Breast epithelium (tissue), 4 donors: ENCODE measurements at regions not wholly inside any gene's neighbourhood (a gene's known extent, or its start where the extent isn't known, plus 50 kb on each side); places are given as distances from the start of the nearest gene placed in this dataset.

Source experiments
- DNase-seq, 2 donors: peaks; one replicate each; pipeline ENCODE4 v3.0.0-alpha.2; 2019; ENCODE audit warnings: low spot score in 2 of 2
- H3K27ac ChIP-seq, 2 donors: fragments of 200-600 bp; sonication (generic) in 1 of 2; one replicate each; pipeline ENCODE4 v1.5.1; 2016 to 2019; ENCODE audit warnings: mild to moderate bottlenecking in 1 of 2
- H3K27me3 ChIP-seq, 2 donors: fragments of 200-600 bp; sonication (generic) in 1 of 2; one replicate each; pipeline versions ENCODE4 v1.5.1 to v1.6.0; 2017 to 2019; ENCODE audit warnings: control low read depth in 1 of 2, mild to moderate bottlenecking in 1 of 2
- H3K36me3 ChIP-seq: fragments of 200-600 bp; one replicate; pipeline ENCODE4 v1.5.1; 2019
- H3K4me1 ChIP-seq, 2 donors: fragments of 200-600 bp; sonication (generic); one replicate each; pipeline ENCODE4 v1.5.1; 2016 to 2019; ENCODE audit warnings: control low read depth in 1 of 2
- H3K4me3 ChIP-seq, 3 donors: fragments of 200-600 bp; sonication (generic); 1 replicate in 2 of 3; 2 replicates in 1 of 3; pipeline ENCODE4 v1.5.1; 2016 to 2019; ENCODE audit warnings: mild to moderate bottlenecking in 3 of 3, moderate library complexity in 2 of 3
- H3K9me3 ChIP-seq, 2 donors: fragments of 200-600 bp; sonication (generic) in 1 of 2; one replicate each; pipeline ENCODE4 v1.5.1; 2016 to 2019; ENCODE audit warnings: control low read depth in 1 of 2
- POLR2A ChIP-seq: fragments of 450-650 bp; IDR thresholded peaks from one replicate; pipeline ENCODE4 v1.6.1; 2016; ENCODE audit warnings: antibody characterized with exemption, mild to moderate bottlenecking, moderate library complexity
- POLR2AphosphoS5 ChIP-seq, 3 donors: sonication (generic); formaldehyde crosslinking; IDR thresholded peaks; one replicate each; pipeline ENCODE4 v1.6.1; 2017; ENCODE audit warnings: antibody characterized with exemption in 3 of 3
- intact Hi-C: fragments of 100-400 bp; cut with DNase I; formaldehyde crosslinking; loops from one replicate; pipeline ENCODE4 v1.15.1; 2023; ENCODE audit warnings: low total_unique reads
- TF ChIP-seq, protein P1 (sequence below), 3 donors: fragments of 450-650 bp; IDR thresholded peaks; one replicate each; pipeline ENCODE4 v1.5.1; 2016 to 2017; ENCODE audit warnings: antibody characterized with exemption in 3 of 3, mild to moderate bottlenecking in 3 of 3, moderate library complexity in 3 of 3

DNA sequence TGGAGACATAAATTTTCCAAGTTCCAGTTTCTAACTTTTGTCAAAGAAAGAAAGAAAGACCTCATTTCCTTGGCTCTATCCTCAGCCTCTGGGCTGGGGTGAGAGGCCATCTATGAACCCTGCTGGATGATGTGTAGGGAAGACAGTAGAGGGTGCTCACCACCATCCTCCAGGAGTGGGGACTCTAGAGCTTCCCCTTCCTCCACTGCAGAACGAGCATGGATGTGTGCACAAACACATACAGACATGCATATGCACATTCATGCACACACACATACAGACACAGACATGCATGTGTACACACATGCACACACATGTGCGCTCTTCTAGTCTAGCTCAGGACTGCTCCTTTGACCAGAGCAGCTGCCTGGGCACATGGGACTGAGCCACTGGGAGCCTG is 565.8 kb downstream of the BUD13 start:
- TF ChIP-seq POLR2AphosphoS5 (IDR thresholded peaks at IDR 0.05) = no peak
- TF ChIP-seq, protein P1, sequence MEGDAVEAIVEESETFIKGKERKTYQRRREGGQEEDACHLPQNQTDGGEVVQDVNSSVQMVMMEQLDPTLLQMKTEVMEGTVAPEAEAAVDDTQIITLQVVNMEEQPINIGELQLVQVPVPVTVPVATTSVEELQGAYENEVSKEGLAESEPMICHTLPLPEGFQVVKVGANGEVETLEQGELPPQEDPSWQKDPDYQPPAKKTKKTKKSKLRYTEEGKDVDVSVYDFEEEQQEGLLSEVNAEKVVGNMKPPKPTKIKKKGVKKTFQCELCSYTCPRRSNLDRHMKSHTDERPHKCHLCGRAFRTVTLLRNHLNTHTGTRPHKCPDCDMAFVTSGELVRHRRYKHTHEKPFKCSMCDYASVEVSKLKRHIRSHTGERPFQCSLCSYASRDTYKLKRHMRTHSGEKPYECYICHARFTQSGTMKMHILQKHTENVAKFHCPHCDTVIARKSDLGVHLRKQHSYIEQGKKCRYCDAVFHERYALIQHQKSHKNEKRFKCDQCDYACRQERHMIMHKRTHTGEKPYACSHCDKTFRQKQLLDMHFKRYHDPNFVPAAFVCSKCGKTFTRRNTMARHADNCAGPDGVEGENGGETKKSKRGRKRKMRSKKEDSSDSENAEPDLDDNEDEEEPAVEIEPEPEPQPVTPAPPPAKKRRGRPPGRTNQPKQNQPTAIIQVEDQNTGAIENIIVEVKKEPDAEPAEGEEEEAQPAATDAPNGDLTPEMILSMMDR (IDR thresholded peaks at IDR 0.05) = no peak
- TF ChIP-seq POLR2A = no peak
- no peak for DNase-seq
- H3K27ac ChIP-seq = no peak overlapping the region
- H3K27me3 ChIP-seq = peaks cover 0 to 5% of the 10 kb centered on the region in 2 donors
- no peaks in the 10 kb centered on the region for H3K9me3 ChIP-seq
- no peak overlapping the region for H3K4me3 ChIP-seq
- intact Hi-C loops = no loop called here
- H3K4me1 ChIP-seq = no peaks in the 10 kb centered on the region
- H3K36me3 ChIP-seq = no peaks in the 10 kb centered on the region

DNA sequence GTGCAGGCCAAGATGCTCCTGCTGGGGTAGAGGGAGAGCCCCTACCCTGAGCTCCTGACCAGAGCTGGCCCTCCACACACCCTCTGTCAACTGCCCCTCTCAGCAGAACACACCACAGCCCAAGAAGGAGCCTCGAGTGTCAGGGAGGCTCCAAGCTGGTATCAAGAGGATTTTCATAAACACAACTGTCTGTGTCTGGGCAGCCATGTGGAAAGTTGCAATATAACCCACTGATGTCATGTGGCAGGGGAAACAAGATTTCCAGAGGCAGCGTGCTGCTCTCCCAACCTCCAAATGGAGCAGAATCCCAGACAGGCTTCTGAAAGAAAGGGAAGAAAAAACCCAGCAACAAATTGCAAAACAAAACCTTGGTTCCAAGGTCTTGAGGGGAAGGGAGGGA is 569.9 kb downstream of the BUD13 start:
- TF ChIP-seq POLR2A (no peak), POLR2AphosphoS5 (IDR thresholded peaks at IDR 0.05) (no peak)
- TF ChIP-seq, protein P1 (IDR thresholded peaks at IDR 0.05) = no peak
- no peak overlapping the region for H3K4me3 ChIP-seq
- DNase-seq = no peak
- H3K9me3 ChIP-seq = no peaks in the 10 kb centered on the region
- no peaks in the 10 kb centered on the region for H3K4me1 ChIP-seq
- no peaks in the 10 kb centered on the region for H3K27me3 ChIP-seq
- no peaks in the 10 kb centered on the region for H3K36me3 ChIP-seq
- intact Hi-C loops = no loop called here
- H3K27ac ChIP-seq = no peak overlapping the region

DNA sequence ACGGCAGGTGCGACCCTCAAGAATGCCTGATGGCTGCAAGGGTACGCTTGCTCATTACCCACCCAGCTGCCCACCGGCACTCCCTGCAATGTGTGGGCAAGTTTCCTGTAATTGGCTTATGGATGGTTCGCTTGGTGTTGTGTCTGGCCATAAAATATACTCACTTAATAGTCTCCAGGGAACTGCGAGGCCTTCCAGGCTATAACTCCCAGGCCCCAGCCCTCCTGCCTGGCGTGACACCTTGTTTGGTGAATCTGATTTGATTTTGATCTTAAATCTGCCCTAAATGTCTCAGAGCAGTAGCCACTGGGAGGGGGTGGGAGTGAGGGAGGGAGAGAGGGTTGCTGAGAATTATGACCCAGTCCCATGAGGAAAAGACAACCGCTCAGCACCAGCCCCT is 572.2 kb downstream of the BUD13 start:
- no peak for TF ChIP-seq POLR2A
- no peak for TF ChIP-seq POLR2AphosphoS5 (IDR thresholded peaks at IDR 0.05)
- TF ChIP-seq, protein P1 (IDR thresholded peaks at IDR 0.05) = no peak
- no peak overlapping the region for H3K27ac ChIP-seq
- H3K9me3 ChIP-seq = no peaks in the 10 kb centered on the region
- DNase-seq = no peak
- H3K4me3 ChIP-seq = no peak overlapping the region
- no peaks in the 10 kb centered on the region for H3K27me3 ChIP-seq
- H3K36me3 ChIP-seq = no peaks in the 10 kb centered on the region
- intact Hi-C loops = no loop called here
- no peaks in the 10 kb centered on the region for H3K4me1 ChIP-seq

DNA sequence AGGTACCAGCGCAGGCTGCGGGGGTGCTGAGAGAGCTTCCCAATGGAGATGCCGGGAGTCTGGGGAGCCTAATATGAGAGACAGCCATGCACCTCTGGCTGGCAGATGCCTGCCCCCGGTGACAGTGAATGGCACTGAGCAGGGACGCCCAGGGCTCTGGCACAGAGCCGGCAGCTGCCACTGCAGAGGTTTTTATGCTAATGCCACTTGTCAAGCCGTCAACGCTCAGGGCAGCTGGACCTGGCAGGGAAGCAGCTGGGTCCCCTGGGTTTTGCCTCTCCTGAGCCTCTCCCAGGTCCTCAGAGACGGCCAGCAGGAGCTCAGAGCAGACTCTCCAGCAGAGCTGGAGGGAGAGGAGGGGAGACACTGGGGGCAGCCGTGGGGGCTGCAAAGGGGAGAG is 573.6 kb downstream of the BUD13 start:
- intact Hi-C loops = no loop called here
- H3K4me1 ChIP-seq = no peaks in the 10 kb centered on the region
- H3K27ac ChIP-seq = no peak overlapping the region
- no peaks in the 10 kb centered on the region for H3K9me3 ChIP-seq
- DNase-seq = no peak
- no peaks in the 10 kb centered on the region for H3K27me3 ChIP-seq
- H3K4me3 ChIP-seq = no peak overlapping the region
- H3K36me3 ChIP-seq = no peaks in the 10 kb centered on the region
- TF ChIP-seq, protein P1 (IDR thresholded peaks at IDR 0.05) = no peak
- no peak for TF ChIP-seq POLR2AphosphoS5 (IDR thresholded peaks at IDR 0.05)
- TF ChIP-seq POLR2A = no peak

DNA sequence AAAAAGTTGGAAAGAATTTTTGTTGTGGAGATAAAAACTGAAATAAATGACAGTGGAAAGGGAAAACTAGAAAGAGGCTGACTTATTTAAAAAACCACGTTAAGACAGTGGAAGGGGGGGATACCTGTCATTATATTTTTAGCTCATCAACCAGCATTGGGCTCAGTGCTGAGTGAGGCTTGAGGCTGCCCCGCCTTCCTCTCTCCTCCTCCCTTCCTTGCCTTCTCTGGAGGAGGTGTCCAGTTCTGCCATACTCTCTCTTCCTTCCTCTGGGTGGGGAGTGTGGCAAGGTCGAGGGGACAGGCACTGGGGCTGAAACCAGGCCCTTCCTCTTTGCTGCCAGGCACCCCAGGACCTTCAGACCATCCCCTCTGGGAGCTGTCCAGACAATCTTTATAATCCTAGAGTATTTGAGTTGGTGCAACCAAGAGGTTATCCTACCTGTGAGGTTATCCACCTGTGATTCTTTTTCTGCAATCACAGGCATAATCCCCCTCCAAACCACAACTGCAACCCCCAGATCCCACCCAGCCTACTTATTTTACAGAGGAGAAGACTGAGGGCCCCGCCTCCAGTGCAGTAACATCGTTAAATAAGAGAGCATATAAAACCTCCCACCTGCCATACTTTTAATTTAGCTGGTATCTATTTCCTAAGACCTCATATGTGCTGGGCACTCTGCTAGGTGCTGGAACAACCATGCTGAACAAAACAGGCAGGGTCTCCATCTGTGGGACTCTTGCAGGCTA is 578.5 kb downstream of the BUD13 start:
- TF ChIP-seq POLR2AphosphoS5 (IDR thresholded peaks at IDR 0.05) (no peak), POLR2A (no peak)
- TF ChIP-seq, protein P1 (IDR thresholded peaks at IDR 0.05) = no peak
- Histone ChIP-seq H3K4me1 (no peaks in the 10 kb centered on the region), H3K9me3 (no peaks in the 10 kb centered on the region), H3K27me3 (no peaks in the 10 kb centered on the region), H3K36me3 (no peaks in the 10 kb centered on the region), H3K4me3 (peak overlapping the region; percentile 31 to 71 (median 55)), H3K27ac (peak overlapping the region; percentile 75 to 85)
- DNase-seq = no peak
- intact Hi-C loops = no loop called here
